Right lung (tissue), 2 donors: ENCODE measurements at regions not wholly inside any gene's neighbourhood (a gene's known extent, or its start where the extent isn't known, plus 50 kb on each side); places are given as distances from the start of the nearest gene placed in this dataset.
A peak's percentile ranks its signal among the peaks of the same experiment; 100 is the strongest.
"Not testable (repeated sequence)": the region's sequence is repeated elsewhere in the genome, so short reads cannot be mapped to it uniquely, and the experiment has no call there.

Experiments used
- DNase-seq, 2 donors: peaks; one replicate each; pipeline ENCODE4 v3.0.0-alpha.2; 2013

DNA sequence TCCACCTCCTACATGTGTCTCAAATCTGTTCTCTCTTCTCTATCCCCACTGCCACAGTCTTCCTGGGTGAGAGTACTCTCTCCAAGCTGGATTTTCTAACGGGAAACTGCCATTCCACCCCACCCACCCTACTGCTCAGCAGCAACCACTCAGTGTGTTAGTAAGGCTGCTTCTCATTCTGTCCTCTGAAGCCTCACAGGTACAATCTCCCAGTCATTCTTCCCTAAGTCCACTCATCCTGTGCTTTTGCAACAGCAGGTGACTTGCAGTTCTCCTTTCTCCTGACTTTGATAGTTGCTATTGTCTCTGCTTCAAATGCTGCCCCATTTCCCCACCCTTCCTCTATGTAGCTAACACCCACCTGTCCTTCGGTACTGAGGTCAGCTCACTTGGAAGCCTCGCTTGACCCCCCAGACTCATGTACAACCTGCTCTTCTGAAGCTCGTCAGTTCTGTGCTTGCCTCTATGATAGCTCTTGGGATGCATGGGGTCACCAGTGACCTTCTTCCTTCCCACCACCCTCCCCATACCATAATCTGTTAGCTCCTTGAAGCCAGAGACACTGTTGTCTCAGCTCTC is 188.9 kb downstream of the RRAGC start:
- DNase-seq: no peak

- no peak for DNase-seq
Measured at GRCh38 chr1:38667626-38668025, 191.9 kb downstream of the RRAGC start.

DNA sequence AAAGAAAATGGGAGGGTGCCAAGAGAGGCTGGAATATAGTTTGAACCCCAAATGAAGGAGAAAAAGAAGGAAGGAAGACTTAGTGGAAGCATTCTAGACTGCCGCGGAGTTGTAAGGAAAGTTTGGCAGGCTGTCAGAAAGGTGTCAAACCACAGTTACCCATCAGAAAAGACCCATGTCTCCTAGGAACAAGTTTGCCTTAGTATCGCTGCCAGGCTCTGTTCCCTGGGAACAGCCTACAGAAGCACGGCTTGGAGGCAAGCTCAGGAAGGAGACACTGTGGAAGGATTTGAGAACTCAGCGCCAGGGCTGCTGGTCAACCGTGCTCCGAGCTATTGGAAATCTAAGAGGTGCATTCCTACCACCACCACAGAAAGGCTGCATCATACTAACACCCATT is 197.4 kb downstream of the RRAGC start:
- DNase-seq: no peak

- DNase-seq: no peak
Measured at GRCh38 chr1:38658883-38659282, 200.7 kb downstream of the RRAGC start.

DNA sequence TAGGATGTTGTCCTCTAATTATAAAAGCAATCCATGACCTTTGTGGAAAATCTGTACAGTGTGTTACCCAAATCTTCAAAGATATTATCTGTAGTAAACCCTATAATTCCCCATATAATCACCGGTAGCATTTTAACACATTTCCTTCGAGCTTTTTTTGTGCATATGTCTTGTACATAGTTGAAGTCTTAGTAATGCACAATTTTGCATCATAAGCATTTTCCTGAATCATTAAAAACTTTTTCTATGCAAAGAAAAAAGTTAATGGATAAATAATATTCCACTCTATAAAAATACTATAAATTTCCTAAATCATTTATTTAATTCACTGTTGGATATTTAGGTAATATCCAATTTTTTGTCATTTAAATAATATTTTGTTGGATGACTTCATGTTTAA is 201.7 kb downstream of the RRAGC start:
- no peak for DNase-seq

GRCh38 chr1:38657207-38657840 is 202.2 kb downstream of the RRAGC start:
- no peak for DNase-seq

- no peak for DNase-seq
Measured at GRCh38 chr1:38656726-38657125, 202.8 kb downstream of the RRAGC start.

- no peak for DNase-seq
Measured at GRCh38 chr1:38652217-38652616, 207.4 kb downstream of the RRAGC start.

GRCh38 chr1:38651669-38652068 is 207.9 kb downstream of the RRAGC start:
- no peak for DNase-seq

GRCh38 chr1:38648417-38648816 is 211.2 kb downstream of the RRAGC start:
- DNase-seq: no peak

- not testable (repeated sequence) for DNase-seq
Measured at GRCh38 chr1:38647341-38647740, 212.2 kb downstream of the RRAGC start.

GRCh38 chr1:38644092-38644491 is 215.5 kb downstream of the RRAGC start:
- no peak for DNase-seq

- DNase-seq: no peak
Measured at GRCh38 chr1:38641661-38642060, 217.9 kb downstream of the RRAGC start.

GRCh38 chr1:38640371-38640770 is 219.2 kb downstream of the RRAGC start:
- no peak for DNase-seq

DNA sequence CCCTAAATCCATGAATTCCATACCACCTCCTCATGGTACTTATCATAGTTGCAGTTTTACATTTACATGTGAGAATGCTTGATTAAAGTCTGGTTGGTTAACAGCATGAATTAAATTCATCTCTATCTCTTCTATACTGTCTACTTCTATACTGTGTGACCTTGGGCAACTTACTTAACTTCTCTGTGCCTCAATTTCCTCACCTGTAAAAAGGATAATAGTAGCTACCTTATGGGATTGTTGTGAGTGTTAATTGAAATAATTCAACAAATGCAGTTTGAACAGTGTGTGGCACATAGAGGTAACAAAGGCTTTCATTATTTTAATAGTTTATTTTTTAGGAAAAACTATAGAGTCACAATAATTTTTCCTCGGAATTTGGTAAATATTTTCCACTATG is 231.3 kb downstream of the RRAGC start:
- DNase-seq: no peak

GRCh38 chr1:38625939-38626338 is 233.6 kb downstream of the RRAGC start:
- DNase-seq: no peak

DNA sequence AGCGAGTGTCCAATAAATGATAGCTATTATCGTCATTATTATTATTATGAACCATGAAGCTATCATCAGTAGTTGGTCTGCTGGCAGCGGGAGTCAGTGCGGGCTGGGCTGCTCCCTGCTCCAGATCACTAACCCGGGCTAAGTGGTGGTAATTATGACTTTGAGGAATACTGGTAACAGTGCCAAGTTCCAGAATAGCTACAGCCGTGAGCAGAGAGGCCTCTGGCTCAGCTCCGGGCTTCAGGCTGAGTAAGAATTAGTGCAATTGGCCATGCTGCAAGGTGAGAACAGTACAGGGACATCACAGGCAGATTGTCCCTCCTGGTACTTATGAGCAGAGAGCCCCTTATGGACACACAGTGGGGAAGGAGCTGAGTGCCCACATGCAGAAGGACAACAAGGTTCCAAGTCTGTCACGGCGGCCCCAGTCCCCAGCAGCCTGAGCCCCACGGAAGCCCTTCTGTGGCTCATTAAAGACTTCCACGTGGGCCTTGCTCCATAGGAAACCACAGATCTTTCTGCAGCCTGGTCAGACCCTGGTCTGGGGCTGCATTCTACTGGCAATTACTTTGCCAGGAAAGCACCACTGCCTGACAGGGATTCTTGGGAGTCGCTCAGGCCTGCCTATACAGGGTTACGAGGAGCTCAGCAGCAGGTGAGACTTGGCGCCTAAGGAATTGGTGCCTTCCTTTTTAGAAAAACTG is 235.1 kb downstream of the RRAGC start:
- peak in 1 of 2 donors; percentile 21 for DNase-seq

GRCh38 chr1:38623529-38623928 is 236.0 kb downstream of the RRAGC start:
- no peak for DNase-seq

DNA sequence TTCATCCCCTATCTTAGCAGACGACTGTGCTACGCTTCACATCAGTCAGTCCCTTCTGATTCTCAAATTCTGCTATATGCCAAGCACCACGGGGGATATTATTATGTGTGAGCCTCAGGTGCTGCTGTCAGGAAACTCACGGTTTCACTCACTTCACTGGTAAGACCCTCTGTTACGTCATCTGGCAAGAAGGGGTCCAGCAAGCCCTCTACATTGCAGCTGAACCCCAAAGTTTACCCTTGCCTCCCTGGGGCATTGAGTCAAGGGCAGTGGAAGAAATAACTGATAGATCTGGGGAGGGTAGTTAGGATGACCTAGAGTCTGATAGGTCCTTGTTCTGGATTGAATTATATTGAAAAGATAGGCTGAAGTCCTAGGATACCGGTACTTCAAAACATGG is 237.4 kb downstream of the RRAGC start:
- DNase-seq: no peak

GRCh38 chr1:38616846-38617245 is 242.7 kb downstream of the RRAGC start:
- DNase-seq: no peak

- no peak for DNase-seq
Measured at GRCh38 chr1:38615680-38616079, 243.9 kb downstream of the RRAGC start.

GRCh38 chr1:38614861-38615260 is 244.7 kb downstream of the RRAGC start:
- no peak for DNase-seq

DNA sequence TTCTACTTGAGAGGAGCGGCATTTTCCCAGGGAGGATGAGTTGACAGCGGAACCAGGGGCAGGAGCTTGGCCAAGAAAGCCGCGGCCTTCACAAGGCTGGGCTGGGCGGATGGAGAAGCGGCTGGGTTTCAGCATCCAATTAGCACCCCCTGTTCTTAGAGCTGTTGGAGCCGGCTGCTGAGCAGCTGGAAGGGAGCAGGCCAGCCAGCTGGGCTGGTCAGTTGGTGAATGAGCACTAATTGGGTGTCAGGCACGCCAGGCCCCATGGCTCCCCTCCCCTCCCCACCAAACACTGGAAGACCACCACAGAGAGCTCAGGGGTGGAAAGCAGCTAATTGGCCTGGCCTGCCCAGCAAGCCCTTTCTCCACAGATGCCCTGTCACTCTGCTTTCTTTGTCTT is 245.6 kb downstream of the RRAGC start:
- peak; percentile 65 to 73 for DNase-seq

GRCh38 chr1:38612951-38613350 is 246.6 kb downstream of the RRAGC start:
- DNase-seq: no peak
